WERI-Rb-1 (cell line): ENCODE measurements at regions not wholly inside any gene's neighbourhood (a gene's known extent, or its start where the extent isn't known, plus 50 kb on each side); places are given as distances from the start of the nearest gene placed in this dataset.
"Not testable (repeated sequence)": the region's sequence is repeated elsewhere in the genome, so short reads cannot be mapped to it uniquely, and the experiment has no call there.

Source experiments
- DNase-seq: peaks from one replicate; pipeline ENCODE4 v3.0.0-alpha.2; 2020
- H3K27ac ChIP-seq: fragments of 250-450 bp; sonication (Bioruptor Pico); 2 replicates; pipeline ENCODE4 v1.5.1; 2020; ENCODE audit warnings: mild to moderate bottlenecking, moderate library complexity
- H3K27me3 ChIP-seq: fragments of 250-450 bp; sonication (Bioruptor Pico); 2 replicates; pipeline ENCODE4 v1.5.1; 2021; ENCODE audit warnings: mild to moderate bottlenecking, low read depth, moderate library complexity; ENCODE audit not compliant: insufficient read depth, severe bottlenecking
- H3K36me3 ChIP-seq: fragments of 250-450 bp; sonication (Bioruptor Pico); 2 replicates; pipeline ENCODE4 v1.5.1; 2020; ENCODE audit warnings: mild to moderate bottlenecking, moderate library complexity
- H3K4me3 ChIP-seq: 2 replicates; pipeline ENCODE4 v1.5.1; 2011; ENCODE audit warnings: low read depth, mild to moderate bottlenecking, control low read depth, low read length
- H3K9me3 ChIP-seq: fragments of 250-450 bp; sonication (Bioruptor Pico); 2 replicates; pipeline ENCODE4 v1.5.1; 2021; ENCODE audit warnings: mild to moderate bottlenecking, moderate library complexity; ENCODE audit not compliant: severe bottlenecking
- CTCF ChIP-seq: IDR thresholded peaks from 2 replicates; pipeline ENCODE4 v1.5.1; 2011; ENCODE audit warnings: low read depth, mild to moderate bottlenecking, control low read depth, inconsistent platforms, low read length

GRCh38 chr9:135173066-135173465 is 85.6 kb downstream of the OLFM1 start:
- Histone ChIP-seq H3K36me3 (no peaks in the 10 kb centered on the region), H3K4me3 (no peak overlapping the region), H3K9me3 (no peaks in the 10 kb centered on the region), H3K27ac (no peak overlapping the region), H3K27me3 (no peaks in the 10 kb centered on the region)
- TF ChIP-seq CTCF, result no peak
- no peak for DNase-seq

- Histone ChIP-seq H3K27me3 (no peaks in the 10 kb centered on the region), H3K4me3 (no peak overlapping the region)
Observed at GRCh38 chr9:135174248-135174647, 86.8 kb downstream of the OLFM1 start.

GRCh38 chr9:135174981-135175380 is 87.5 kb downstream of the OLFM1 start:
- H3K4me3 ChIP-seq, result no peak overlapping the region
- no peak for DNase-seq
- no peaks in the 10 kb centered on the region for H3K36me3 ChIP-seq
- H3K27me3 ChIP-seq, result no peaks in the 10 kb centered on the region
- H3K9me3 ChIP-seq, result no peaks in the 10 kb centered on the region
- no peak for TF ChIP-seq CTCF
- H3K27ac ChIP-seq, result no peak overlapping the region

More at GRCh38 chr9:135174248-135174647, 86.8 kb downstream of the OLFM1 start:
- no peak for DNase-seq
- Histone ChIP-seq H3K9me3 (no peaks in the 10 kb centered on the region), H3K27ac (no peak overlapping the region), H3K36me3 (no peaks in the 10 kb centered on the region)
- no peak for TF ChIP-seq CTCF

GRCh38 chr9:135176284-135176683 is 88.8 kb downstream of the OLFM1 start:
- no peak for TF ChIP-seq CTCF
- no peaks in the 10 kb centered on the region for H3K27me3 ChIP-seq
- no peak overlapping the region for H3K4me3 ChIP-seq
- H3K27ac ChIP-seq, result no peak overlapping the region
- no peak for DNase-seq
- no peaks in the 10 kb centered on the region for H3K36me3 ChIP-seq
- H3K9me3 ChIP-seq, result no peaks in the 10 kb centered on the region

GRCh38 chr9:135177562-135177961 is 90.1 kb downstream of the OLFM1 start:
- not testable (repeated sequence) for H3K9me3 ChIP-seq, H3K27ac ChIP-seq, DNase-seq, H3K4me3 ChIP-seq, H3K27me3 ChIP-seq, H3K36me3 ChIP-seq

- no peaks in the 10 kb centered on the region for H3K36me3 ChIP-seq
- H3K27ac ChIP-seq, result no peak overlapping the region
- H3K27me3 ChIP-seq, result no peaks in the 10 kb centered on the region
- no peak for TF ChIP-seq CTCF
- H3K9me3 ChIP-seq, result no peaks in the 10 kb centered on the region
- no peak for DNase-seq
- H3K4me3 ChIP-seq, result no peak overlapping the region
Observed at GRCh38 chr9:135178498-135178897, 91.0 kb downstream of the OLFM1 start.
